ENCODE measurements at regions not wholly inside any gene's neighbourhood (a gene's known extent, or its start where the extent isn't known, plus 50 kb on each side); places are given as distances from the start of the nearest gene placed in this dataset.
"Not testable (repeated sequence)": the region's sequence is repeated elsewhere in the genome, so short reads cannot be mapped to it uniquely, and the experiment has no call there.

DNA sequence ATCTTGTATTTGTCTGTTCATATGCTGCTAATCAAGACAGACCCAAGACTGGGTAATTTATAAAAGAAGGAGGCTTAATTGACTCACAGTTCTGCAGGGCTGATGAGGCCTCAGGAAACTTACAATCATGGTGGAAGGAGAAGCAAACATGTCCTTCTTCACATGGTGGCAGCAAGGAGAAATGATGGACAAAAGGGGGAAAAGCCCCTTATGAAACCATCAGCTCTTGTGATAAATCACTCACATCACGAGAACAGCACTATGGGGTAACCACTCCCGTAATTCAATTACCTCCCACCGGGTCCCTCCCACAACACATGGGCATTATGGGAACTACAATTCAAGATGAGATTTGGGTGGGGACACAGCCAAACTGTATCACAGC is 117.0 kb downstream of the TTC6 start:
- DNase-seq = not testable (repeated sequence)

- no peak for DNase-seq
Measured at GRCh38 chr14:37712976-37713431, 117.6 kb downstream of the TTC6 start.

GRCh38 chr14:37720131-37720530 is 124.7 kb downstream of the TTC6 start:
- no peak for DNase-seq

- no peak for DNase-seq
Measured at GRCh38 chr14:37721976-37722659, 126.7 kb downstream of the TTC6 start.

DNA sequence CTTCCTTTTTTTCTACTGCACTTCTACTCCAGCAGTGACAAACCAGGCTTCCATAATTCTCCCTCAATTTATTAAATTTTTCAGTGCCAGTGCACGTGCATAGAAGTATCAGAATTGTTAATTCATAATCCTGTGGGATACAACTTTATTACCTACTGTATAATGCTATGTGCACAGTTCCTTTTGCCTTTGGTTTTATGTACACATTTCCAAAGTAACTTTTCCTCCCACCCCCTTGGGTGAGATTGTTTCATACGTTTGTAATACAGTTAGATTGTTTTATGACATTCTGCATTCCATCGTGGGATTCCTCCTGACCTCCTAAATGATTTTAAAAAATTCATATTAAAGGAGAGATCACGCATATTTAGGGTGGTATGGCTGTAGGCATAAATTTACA is 128.1 kb downstream of the TTC6 start:
- no peak for DNase-seq

GRCh38 chr14:37726708-37727107 is 131.3 kb downstream of the TTC6 start:
- DNase-seq = no peak

DNA sequence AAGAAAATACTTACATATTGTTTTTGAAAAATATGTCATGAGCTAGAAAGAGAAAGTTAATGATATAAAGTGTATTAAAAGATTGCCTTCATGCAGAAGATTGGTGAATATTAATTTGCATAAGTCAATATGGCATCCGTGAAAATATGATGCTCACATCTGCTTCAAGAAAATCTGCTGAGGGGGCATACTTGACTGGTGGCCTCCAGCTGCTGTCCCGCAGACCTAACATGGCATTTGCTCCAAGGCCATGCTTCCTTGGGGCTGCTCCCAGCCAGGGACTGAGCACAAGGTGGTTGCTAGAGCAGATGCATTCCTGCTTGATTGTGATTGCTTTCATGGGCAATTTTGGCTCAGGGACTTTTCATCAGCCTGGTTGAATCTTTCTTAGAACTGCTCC is 133.8 kb downstream of the TTC6 start:
- DNase-seq = no peak

DNA sequence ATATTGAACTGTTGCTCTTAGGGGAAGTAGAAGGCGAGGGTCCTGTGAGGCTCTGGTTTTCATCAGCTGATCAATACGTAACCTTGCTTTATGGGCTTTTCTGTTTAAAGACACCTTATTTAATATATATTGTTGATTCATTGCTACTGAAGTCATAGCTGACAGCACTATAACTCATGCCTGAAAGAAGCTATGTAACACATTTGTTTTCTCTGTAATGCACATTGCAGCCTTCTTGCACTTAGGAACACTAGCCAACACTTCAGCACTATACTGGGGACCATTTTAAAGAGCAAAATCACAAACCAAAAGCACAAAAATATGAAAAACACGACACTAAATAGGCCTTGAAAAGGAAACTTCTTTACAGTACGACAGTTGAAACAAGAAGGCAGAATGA is 135.7 kb downstream of the TTC6 start:
- DNase-seq = no peak

GRCh38 chr14:37745657-37746056 is 150.2 kb downstream of the TTC6 start:
- no peak for DNase-seq

GRCh38 chr14:37746140-37746832 is 150.9 kb downstream of the TTC6 start:
- no peak for DNase-seq

- DNase-seq = no peak
Measured at GRCh38 chr14:37753459-37753858, 158.0 kb downstream of the TTC6 start.

DNA sequence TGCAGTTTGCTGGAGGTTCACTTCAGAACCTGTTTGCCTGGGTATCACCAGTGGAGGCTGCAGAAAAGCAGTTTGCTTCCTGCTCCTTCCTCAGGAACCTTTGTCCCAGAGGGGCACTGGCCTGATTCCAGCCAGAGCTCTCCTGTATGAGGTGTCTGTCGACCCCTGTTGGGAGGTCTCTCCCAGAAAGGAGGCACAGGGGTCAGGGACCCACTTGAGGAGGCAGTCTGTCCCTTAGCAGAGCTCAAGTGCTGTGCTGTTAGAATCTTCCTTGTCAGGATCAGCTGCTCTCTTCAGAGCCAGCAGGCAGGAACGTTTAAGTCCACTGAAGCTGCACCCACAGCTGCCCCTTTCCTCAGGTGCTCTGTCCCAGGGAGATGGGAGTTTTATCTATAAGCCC is 164.8 kb downstream of the TTC6 start:
- not testable (repeated sequence) for DNase-seq

DNA sequence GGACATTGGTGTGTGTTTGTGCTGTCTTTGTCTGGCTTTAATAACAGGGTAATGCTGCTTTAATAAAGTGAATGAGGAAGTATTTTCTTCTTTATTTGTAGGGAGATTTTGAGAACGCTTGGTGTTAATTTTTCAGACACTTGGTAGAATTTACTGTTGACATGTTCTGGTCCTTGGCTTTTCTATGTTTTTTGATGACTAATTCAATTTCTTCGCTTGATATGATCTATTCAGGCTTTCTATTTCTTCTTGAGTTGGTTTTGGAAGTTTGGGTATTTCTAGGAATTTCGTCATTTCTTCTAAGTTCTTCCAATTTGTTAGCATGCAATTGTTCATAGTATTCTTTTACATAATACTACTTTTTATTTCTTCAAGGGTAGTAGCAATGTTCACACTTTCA is 167.8 kb downstream of the TTC6 start:
- DNase-seq = no peak

GRCh38 chr14:37772283-37772682 is 176.9 kb downstream of the TTC6 start:
- not testable (repeated sequence) for DNase-seq

- DNase-seq = no peak
Measured at GRCh38 chr14:37776791-37777499, 181.5 kb downstream of the TTC6 start.

DNA sequence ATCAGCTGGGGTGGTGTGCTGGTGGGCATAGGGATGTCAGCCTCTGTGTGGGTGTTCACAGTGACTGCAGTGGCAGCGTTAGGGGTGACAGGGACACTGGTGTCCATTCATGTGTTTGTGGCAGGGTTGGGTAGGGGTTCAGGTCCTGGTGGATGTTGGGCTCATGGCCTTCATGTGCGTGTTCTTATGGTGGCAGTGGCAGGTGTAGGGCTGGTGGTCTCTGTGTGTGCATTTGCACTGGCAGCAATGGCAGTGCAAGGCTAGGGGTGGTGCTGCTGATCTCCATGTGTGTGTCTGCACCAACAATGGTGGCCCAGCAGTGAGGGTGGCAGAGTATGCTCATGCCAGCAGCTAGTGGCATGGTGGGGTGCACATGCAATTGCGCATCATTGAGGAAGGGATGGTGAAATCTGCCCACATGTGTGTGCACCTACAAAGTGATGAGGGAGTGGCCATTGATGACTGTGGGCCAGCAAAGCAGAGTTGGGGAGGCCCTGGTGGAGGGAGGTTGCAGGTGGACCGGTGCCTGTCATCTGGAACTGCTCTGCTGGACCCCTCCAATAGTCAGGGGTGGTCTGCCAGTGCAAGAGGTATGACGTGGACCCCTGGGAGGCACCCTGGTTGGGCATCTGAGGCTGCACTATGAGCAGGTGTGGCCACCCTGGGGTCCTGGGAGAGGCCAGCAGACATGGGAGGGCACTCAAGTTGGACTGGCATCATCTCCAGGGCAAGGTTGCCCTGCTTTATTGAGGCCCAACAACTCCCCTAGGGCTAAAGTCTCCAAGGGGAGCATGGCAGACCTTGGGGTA is 182.9 kb downstream of the TTC6 start:
- no peak for DNase-seq

GRCh38 chr14:37779480-37779879 is 184.1 kb downstream of the TTC6 start:
- DNase-seq = no peak

GRCh38 chr14:37780731-37781130 is 185.3 kb downstream of the TTC6 start:
- DNase-seq = not testable (repeated sequence)

DNA sequence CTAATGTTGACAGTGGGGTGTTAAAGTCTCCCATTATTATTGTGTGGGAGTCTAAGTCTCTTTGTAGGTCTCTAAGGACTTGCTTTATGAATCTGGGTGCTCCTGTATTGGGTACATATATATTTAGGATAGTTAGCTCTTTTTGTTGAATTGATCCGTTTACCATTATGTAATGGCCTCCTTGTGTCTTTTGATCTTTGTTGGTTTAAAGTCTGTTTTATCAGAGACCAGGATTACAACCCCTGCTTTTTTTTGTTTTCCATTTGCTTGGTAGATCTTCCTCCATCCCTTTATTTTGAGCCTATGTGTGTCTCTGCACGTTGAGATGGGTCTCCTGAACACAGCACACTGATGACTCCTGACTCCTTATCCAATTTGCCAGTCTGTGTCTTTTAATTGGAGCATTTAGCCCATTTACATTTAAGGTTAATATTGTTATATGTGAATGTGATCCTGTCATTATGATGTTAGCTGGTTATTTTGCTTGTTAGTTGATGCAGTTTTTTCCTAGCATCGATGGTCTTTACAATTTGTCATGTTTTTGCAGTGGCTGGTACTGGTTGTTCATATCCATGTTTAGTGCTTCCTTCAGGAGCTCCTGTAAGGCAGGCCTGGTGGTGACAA is 188.9 kb downstream of the TTC6 start:
- not testable (repeated sequence) for DNase-seq

DNA sequence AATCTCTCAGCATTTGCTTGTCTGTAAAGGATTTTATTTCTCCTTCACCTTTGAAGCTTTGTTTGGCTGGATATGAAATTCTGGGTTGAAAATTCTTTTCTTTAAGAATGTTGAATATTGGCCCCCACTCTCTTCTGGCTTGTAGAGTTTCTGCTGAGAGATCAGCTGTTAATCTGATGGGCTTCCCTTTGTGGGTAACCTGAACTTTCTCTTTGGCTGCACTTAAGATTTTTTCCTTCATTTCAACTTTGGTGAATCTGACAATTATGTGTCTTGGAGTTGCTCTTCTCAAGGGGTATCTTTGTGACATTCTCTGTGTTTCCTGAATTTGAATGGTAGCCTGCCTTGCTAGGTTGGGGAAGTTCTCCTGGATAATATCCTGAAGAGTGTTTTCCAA is 189.4 kb downstream of the TTC6 start:
- not testable (repeated sequence) for DNase-seq

- DNase-seq = not testable (repeated sequence)
Measured at GRCh38 chr14:37785298-37785697, 189.9 kb downstream of the TTC6 start.

DNA sequence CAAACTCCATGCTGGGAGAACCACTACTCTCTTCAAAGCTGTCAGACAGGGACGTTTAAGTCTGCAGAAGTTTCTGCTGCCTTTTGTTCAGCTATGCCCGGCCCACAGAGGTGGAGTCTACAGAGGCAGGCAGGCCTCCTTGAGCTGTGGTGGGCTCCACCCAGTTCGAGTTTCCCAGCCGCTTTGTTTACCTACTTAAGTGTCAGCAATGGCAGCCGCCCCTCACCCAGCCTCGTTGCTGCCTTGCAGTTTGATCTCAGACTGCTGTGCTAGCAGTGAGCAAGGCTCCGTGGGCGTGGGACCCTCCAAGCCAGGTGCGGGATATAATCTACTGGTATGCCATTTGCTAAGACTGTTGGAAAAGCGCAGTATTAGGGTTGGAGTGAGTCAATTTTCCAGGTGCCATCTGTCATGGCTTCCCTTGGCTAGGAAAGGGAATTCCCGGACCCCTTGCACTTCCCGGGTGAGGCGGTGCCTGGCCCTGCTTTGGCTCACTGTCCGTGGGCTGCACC is 190.7 kb downstream of the TTC6 start:
- DNase-seq = not testable (repeated sequence)

Measured in stimulated activated CD4-positive, alpha-beta T cell treated with anti-CD3 and anti-CD28 coated beads, Interleukin-4, amount 100 ng/mL, for 24 hours (primary cell).